OCI-LY7 (cell line): ENCODE measurements at regions not wholly inside any gene's neighbourhood (a gene's known extent, or its start where the extent isn't known, plus 50 kb on each side); places are given as distances from the start of the nearest gene placed in this dataset.

Experiments
- BruUV-seq: library from RNA; stranded (reverse); fragments of 400-500 nt; replicated peaks from 2 replicates; lab custom pipeline; 2021; lab: Mats Ljungman, UMichigan
- CTCF ChIA-PET: fragments of 300-600 bp; sonication (Branson Sonifier 250); formaldehyde crosslinking; loops from one replicate; lab custom pipeline; 2022; ENCODE audit warnings: antibody characterized with exemption; ENCODE audit not compliant: unreplicated experiment; lab: Charles Lee
- POLR2A ChIA-PET: fragments of 300-600 bp; sonication (Branson Sonifier 250); formaldehyde crosslinking; loops from one replicate; lab custom pipeline; 2022; ENCODE audit warnings: antibody characterized with exemption; lab: Charles Lee
- DNase-seq: peaks from one replicate; pipeline ENCODE4 v3.0.0-alpha.2; 2015; ENCODE audit warnings: low spot score
- H2AFZ ChIP-seq: fragments of 200-600 bp; sonication (generic), shearing (Covaris generic); 2 replicates; pipeline ENCODE4 v1.6.1; 2014; ENCODE audit warnings: mild to moderate bottlenecking, antibody characterized with exemption, low read length, moderate library complexity
- H3K27ac ChIP-seq: fragments of 200-600 bp; sonication (generic); 2 replicates; pipeline ENCODE4 v1.5.1; 2014; ENCODE audit warnings: mixed run types, low read depth, mild to moderate bottlenecking, moderate library complexity, low read length, inconsistent platforms; ENCODE audit not compliant: poor library complexity, severe bottlenecking
- H3K36me3 ChIP-seq: fragments of 200-600 bp; sonication (generic); 2 replicates; pipeline ENCODE4 v1.6.1; 2014; ENCODE audit warnings: mild to moderate bottlenecking, antibody characterized with exemption, low read length, moderate library complexity, mixed read lengths; ENCODE audit not compliant: insufficient read depth
- H3K4me1 ChIP-seq: fragments of 200-600 bp; sonication (generic); 2 replicates; pipeline ENCODE4 v1.5.1; 2014; ENCODE audit warnings: mild to moderate bottlenecking, low read length; ENCODE audit not compliant: insufficient read depth, poor library complexity, severe bottlenecking
- H3K4me2 ChIP-seq: fragments of 200-600 bp; sonication (generic); 2 replicates; pipeline ENCODE4 v1.6.1; 2014; ENCODE audit warnings: mild to moderate bottlenecking, low read length
- H3K4me3 ChIP-seq: fragments of 200-600 bp; sonication (generic); 2 replicates; pipeline ENCODE4 v1.5.1; 2014; ENCODE audit warnings: mild to moderate bottlenecking, low read depth, low read length; ENCODE audit not compliant: poor library complexity, severe bottlenecking
- H3K79me2 ChIP-seq: fragments of 200-600 bp; sonication (generic); 2 replicates; pipeline ENCODE4 v1.6.1; 2016; ENCODE audit warnings: low read depth, mild to moderate bottlenecking, low read length, moderate library complexity, mixed read lengths; ENCODE audit not compliant: insufficient read depth
- H3K9me2 ChIP-seq: fragments of 200-600 bp; sonication (generic); 2 replicates; pipeline ENCODE4 v1.6.1; 2016; ENCODE audit warnings: mild to moderate bottlenecking, low read length, mixed read lengths; ENCODE audit not compliant: insufficient read depth
- H3K9me3 ChIP-seq: fragments of 200-600 bp; sonication (generic); 2 replicates; pipeline ENCODE4 v1.6.1; 2014; ENCODE audit warnings: mild to moderate bottlenecking, mixed run types, low read length, mixed read lengths
- H4K20me1 ChIP-seq: fragments of 200-600 bp; sonication (generic); 2 replicates; pipeline ENCODE4 v1.6.1; 2014; ENCODE audit warnings: mild to moderate bottlenecking, antibody characterized with exemption, low read length, moderate library complexity, mixed read lengths; ENCODE audit not compliant: insufficient read depth
- CTCF ChIP-seq: fragments of 200-600 bp; sonication (generic); conservative IDR thresholded peaks from 2 replicates; pipeline ENCODE4 v1.5.1; 2014; ENCODE audit warnings: mild to moderate bottlenecking, antibody characterized with exemption, low read length, moderate library complexity, mixed read lengths
- EZH2phosphoT487 ChIP-seq: fragments of 200-600 bp; sonication (generic); IDR thresholded peaks from 2 replicates; pipeline ENCODE4 v1.6.1; 2018; ENCODE audit warnings: low read depth, borderline replicate concordance, mild to moderate bottlenecking, mixed run types, antibody characterized with exemption, low read length, moderate library complexity, mixed read lengths
- intact Hi-C: fragments of 100-400 bp; cut with micrococcal nuclease; formaldehyde crosslinking; loops from one replicate; pipeline ENCODE4 v1.10.0; 2022; ENCODE audit not compliant: unreplicated experiment

GRCh38 chr10:121221072-121221471, 369.9 kb downstream of the WDR11 start:
- no peak for DNase-seq
- BruUV-seq = no TSS peak
- Histone ChIP-seq H3K4me3 (no peak overlapping the region), H3K27ac (no peak overlapping the region), H4K20me1 (no peaks in the 10 kb centered on the region), H3K9me2 (no peaks in the 10 kb centered on the region), H3K79me2 (no peaks in the 10 kb centered on the region), H2AFZ (no peak overlapping the region), H3K4me1 (no peaks in the 10 kb centered on the region), H3K36me3 (no peaks in the 10 kb centered on the region), H3K4me2 (no peak overlapping the region), H3K9me3 (no peaks in the 10 kb centered on the region)
- TF ChIP-seq EZH2phosphoT487 = no peak
- no peak for TF ChIP-seq CTCF
- ChIA-PET POLR2A (no interaction called here), CTCF (no interaction called here)
- intact Hi-C loops = no loop called here

GRCh38 chr10:121221991-121222390, 370.8 kb downstream of the WDR11 start:
- H3K9me2 ChIP-seq = no peaks in the 10 kb centered on the region
- no peak overlapping the region for H3K27ac ChIP-seq
- no peaks in the 10 kb centered on the region for H4K20me1 ChIP-seq
- ChIA-PET POLR2A (no interaction called here), CTCF (no interaction called here)
- intact Hi-C loops = no loop called here
- H3K4me1 ChIP-seq = no peaks in the 10 kb centered on the region
- H3K4me3 ChIP-seq = no peak overlapping the region
- TF ChIP-seq EZH2phosphoT487 = no peak
- TF ChIP-seq CTCF = no peak
- DNase-seq = no peak
- H3K79me2 ChIP-seq = no peaks in the 10 kb centered on the region
- no peaks in the 10 kb centered on the region for H3K9me3 ChIP-seq
- no peaks in the 10 kb centered on the region for H3K36me3 ChIP-seq
- H3K4me2 ChIP-seq = no peak overlapping the region
- no peak overlapping the region for H2AFZ ChIP-seq
- BruUV-seq = no TSS peak

- H3K9me2 ChIP-seq = no peaks in the 10 kb centered on the region
- no peaks in the 10 kb centered on the region for H3K36me3 ChIP-seq
- no TSS peak for BruUV-seq
- no peak for TF ChIP-seq EZH2phosphoT487
- TF ChIP-seq CTCF = no peak
- H2AFZ ChIP-seq = no peak overlapping the region
- ChIA-PET CTCF (no interaction called here), POLR2A (no interaction called here)
- no peak overlapping the region for H3K4me3 ChIP-seq
- no peaks in the 10 kb centered on the region for H4K20me1 ChIP-seq
- no peak for DNase-seq
- no peaks in the 10 kb centered on the region for H3K4me1 ChIP-seq
- H3K27ac ChIP-seq = no peak overlapping the region
- H3K9me3 ChIP-seq = no peaks in the 10 kb centered on the region
- intact Hi-C loops = no loop called here
- no peaks in the 10 kb centered on the region for H3K79me2 ChIP-seq
- H3K4me2 ChIP-seq = no peak overlapping the region
Measured at GRCh38 chr10:121222842-121223241, 371.7 kb downstream of the WDR11 start.
